ENCODE measurements at regions not wholly inside any gene's neighbourhood (a gene's known extent, or its start where the extent isn't known, plus 50 kb on each side); places are given as distances from the start of the nearest gene placed in this dataset.

DNA sequence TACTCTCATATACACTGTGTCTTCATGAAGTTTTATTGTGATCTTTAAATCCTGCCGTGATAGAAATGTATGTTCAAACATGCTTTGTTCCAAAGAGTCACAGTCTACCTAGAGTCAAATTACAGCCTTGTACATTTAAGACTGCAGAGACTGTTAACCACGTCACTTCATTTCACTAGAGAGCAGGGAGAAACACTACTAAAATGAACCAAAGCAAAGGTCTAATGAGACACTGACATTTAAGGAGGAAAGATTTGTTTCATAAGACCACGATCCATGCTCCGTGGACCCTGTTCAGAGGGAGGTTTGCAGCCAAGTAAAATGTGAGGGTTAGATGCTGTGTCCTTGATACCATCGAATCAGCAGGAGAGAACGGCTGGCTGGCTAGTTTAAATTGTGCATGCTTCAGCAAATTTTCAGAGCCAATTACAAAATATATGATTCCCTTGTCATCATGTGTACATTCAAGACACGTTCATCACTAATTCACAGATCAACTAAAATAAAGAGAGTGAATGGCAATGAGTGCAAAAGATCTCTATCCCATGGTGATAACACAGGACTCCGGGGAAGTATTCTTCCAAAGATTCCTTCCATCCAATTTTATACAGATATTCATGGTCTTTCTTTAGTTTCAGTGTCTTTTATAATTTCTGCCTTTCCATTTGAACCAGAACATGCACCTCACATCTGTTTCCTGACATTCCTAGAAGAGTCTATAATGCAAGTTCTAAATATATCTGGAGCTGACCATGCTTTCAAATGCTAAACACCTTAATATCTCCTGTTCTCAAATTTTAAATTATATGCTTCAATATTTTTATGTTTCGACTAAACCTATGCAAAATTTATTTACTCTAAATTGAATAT is 960.9 kb upstream of the FAT3 start:
- Histone ChIP-seq H3K36me3 (ENCODE audit: control insufficient read depth in 2 of 2, insufficient read depth in 2 of 2, low read length in 2 of 2) (no peaks in the 10 kb centered on the region), H3K27ac (ENCODE audit: low read length) (no peak overlapping the region), H3K9me3 (ENCODE audit: control insufficient read depth in 2 of 2, low read length in 2 of 2) (no peaks in the 10 kb centered on the region), H3K27me3 (ENCODE audit: control insufficient read depth in 1 of 2, insufficient read depth in 2 of 2, low read length in 2 of 2) (no peaks in the 10 kb centered on the region), H3K4me3 (ENCODE audit: low read length in 2 of 2) (no peak overlapping the region), H3K4me1 (ENCODE audit: control insufficient read depth, insufficient read depth, low read length) (no peaks in the 10 kb centered on the region), H3K9ac (ENCODE audit: low read length in 2 of 2) (no peak overlapping the region)

DNA sequence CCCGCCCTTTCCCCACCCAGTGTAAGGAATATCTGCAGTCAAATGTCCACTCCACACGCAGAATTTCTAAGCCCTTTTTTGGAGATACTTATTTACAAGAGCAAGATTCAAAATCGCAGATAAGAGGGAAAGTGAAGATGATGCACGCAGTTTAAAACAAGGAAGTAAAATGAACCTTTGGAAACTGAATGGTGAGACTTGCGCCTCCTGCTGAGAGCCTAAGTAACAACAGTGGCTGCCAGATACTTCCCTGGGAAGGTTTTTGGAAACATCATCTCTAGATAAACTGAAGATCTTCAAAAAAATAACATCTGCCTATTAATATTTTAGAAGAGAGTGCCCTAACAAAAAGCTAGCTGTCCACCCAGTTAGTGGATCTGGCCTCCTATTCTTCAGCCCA is 963.1 kb upstream of the FAT3 start:
- H3K27ac ChIP-seq (ENCODE audit: low read length) = no peak overlapping the region
- H3K9ac ChIP-seq (ENCODE audit: low read length in 2 of 2) = no peak overlapping the region
- H3K9me3 ChIP-seq (ENCODE audit: control insufficient read depth in 2 of 2, low read length in 2 of 2) = no peaks in the 10 kb centered on the region
- H3K4me3 ChIP-seq (ENCODE audit: low read length in 2 of 2) = no peak overlapping the region
- no peaks in the 10 kb centered on the region for H3K27me3 ChIP-seq (ENCODE audit: control insufficient read depth in 1 of 2, insufficient read depth in 2 of 2, low read length in 2 of 2)
- H3K4me1 ChIP-seq (ENCODE audit: control insufficient read depth, insufficient read depth, low read length) = no peaks in the 10 kb centered on the region
- H3K36me3 ChIP-seq (ENCODE audit: control insufficient read depth in 2 of 2, insufficient read depth in 2 of 2, low read length in 2 of 2) = no peaks in the 10 kb centered on the region

GRCh38 chr11:91258876-91259275 is 965.7 kb upstream of the FAT3 start:
- Histone ChIP-seq H3K4me1 (ENCODE audit: control insufficient read depth, insufficient read depth, low read length) (no peaks in the 10 kb centered on the region), H3K27me3 (ENCODE audit: control insufficient read depth in 1 of 2, insufficient read depth in 2 of 2, low read length in 2 of 2) (no peaks in the 10 kb centered on the region), H3K4me3 (ENCODE audit: low read length in 2 of 2) (no peak overlapping the region), H3K27ac (ENCODE audit: low read length) (no peak overlapping the region), H3K9ac (ENCODE audit: low read length in 2 of 2) (no peak overlapping the region), H3K9me3 (ENCODE audit: control insufficient read depth in 2 of 2, low read length in 2 of 2) (no peaks in the 10 kb centered on the region), H3K36me3 (ENCODE audit: control insufficient read depth in 2 of 2, insufficient read depth in 2 of 2, low read length in 2 of 2) (no peaks in the 10 kb centered on the region)

- H3K27ac ChIP-seq (ENCODE audit: low read length) = no peak overlapping the region
- no peak overlapping the region for H3K4me3 ChIP-seq (ENCODE audit: low read length in 2 of 2)
- H3K9me3 ChIP-seq (ENCODE audit: control insufficient read depth in 2 of 2, low read length in 2 of 2) = no peaks in the 10 kb centered on the region
- no peaks in the 10 kb centered on the region for H3K4me1 ChIP-seq (ENCODE audit: control insufficient read depth, insufficient read depth, low read length)
- H3K36me3 ChIP-seq (ENCODE audit: control insufficient read depth in 2 of 2, insufficient read depth in 2 of 2, low read length in 2 of 2) = no peaks in the 10 kb centered on the region
- H3K27me3 ChIP-seq (ENCODE audit: control insufficient read depth in 1 of 2, insufficient read depth in 2 of 2, low read length in 2 of 2) = no peaks in the 10 kb centered on the region
- no peak overlapping the region for H3K9ac ChIP-seq (ENCODE audit: low read length in 2 of 2)
These were observed 967.0 kb upstream of the FAT3 start for GRCh38 chr11:91257667-91258066.

DNA sequence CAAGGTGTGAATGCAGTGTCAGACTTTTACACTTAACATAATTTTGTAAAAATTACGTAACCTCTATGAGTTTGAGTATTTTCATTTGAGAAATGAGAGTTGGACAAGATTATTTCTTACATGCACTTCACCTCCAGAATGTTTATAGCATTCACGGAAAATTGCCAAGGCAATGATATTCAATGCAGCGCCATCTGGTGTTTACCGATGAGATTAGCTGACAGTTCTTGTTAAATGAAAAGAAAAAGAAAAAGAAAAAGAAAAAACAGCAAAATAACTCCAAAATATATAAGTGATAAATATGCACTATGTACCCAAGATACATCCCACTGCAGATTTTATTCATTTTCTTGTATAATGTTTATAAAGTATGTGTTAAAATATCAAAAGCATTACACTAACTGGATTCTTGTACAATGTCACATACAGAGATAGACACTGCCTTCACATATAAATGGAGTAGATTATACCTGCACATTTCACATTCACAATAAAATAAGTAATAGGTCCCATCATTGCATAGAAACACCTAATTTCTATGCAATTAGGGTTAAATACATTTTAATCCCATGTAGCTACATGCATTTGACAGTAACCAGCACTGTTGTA is 976.3 kb upstream of the FAT3 start:
- no peak overlapping the region for H3K9ac ChIP-seq (ENCODE audit: low read length in 2 of 2)
- no peak overlapping the region for H3K4me3 ChIP-seq (ENCODE audit: low read length in 2 of 2)
- H3K27me3 ChIP-seq (ENCODE audit: control insufficient read depth in 1 of 2, insufficient read depth in 2 of 2, low read length in 2 of 2) = no peaks in the 10 kb centered on the region
- no peak overlapping the region for H3K27ac ChIP-seq (ENCODE audit: low read length)
- H3K9me3 ChIP-seq (ENCODE audit: control insufficient read depth in 2 of 2, low read length in 2 of 2) = no peaks in the 10 kb centered on the region
- no peaks in the 10 kb centered on the region for H3K36me3 ChIP-seq (ENCODE audit: control insufficient read depth in 2 of 2, insufficient read depth in 2 of 2, low read length in 2 of 2)
- H3K4me1 ChIP-seq (ENCODE audit: control insufficient read depth, insufficient read depth, low read length) = no peaks in the 10 kb centered on the region

DNA sequence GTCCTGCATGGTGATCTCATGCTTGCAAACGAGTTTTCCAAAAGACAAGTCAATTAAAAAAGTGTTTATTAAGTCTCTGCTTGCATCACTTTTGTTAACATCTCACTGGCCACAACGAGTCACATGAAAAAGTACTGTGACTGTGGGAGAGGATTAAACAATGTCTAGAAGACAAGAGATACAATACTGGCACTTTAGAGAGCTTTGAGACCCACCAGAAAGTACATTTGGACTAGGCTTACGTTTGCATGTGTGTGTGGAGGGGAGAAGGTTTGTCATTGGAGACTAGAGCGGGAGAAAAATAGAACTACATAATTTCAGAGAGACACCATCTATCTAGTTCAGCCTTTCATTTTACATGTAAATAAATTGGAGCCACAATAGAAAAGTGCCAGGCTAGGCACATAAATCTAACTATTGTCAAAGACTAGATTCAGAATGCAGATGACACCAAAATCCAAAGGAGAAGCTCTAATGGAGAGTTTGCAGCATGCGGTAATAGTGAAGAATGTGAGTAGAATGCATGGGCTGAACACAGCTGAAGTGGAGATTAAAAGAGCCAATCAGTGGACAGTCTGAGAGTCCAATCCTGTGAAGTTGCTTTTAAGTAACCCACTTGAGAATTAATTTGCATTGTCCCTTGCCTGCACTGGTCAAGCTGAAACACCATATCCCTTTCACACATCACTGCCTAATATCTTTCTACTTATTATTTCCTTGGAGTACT is 977.4 kb upstream of the FAT3 start:
- Histone ChIP-seq H3K36me3 (ENCODE audit: control insufficient read depth in 2 of 2, insufficient read depth in 2 of 2, low read length in 2 of 2) (no peaks in the 10 kb centered on the region), H3K4me3 (ENCODE audit: low read length in 2 of 2) (no peak overlapping the region), H3K9ac (ENCODE audit: low read length in 2 of 2) (no peak overlapping the region), H3K9me3 (ENCODE audit: control insufficient read depth in 2 of 2, low read length in 2 of 2) (no peaks in the 10 kb centered on the region), H3K4me1 (ENCODE audit: control insufficient read depth, insufficient read depth, low read length) (no peaks in the 10 kb centered on the region), H3K27me3 (ENCODE audit: control insufficient read depth in 1 of 2, insufficient read depth in 2 of 2, low read length in 2 of 2) (no peaks in the 10 kb centered on the region), H3K27ac (ENCODE audit: low read length) (no peak overlapping the region)

- H3K4me1 ChIP-seq (ENCODE audit: control insufficient read depth, insufficient read depth, low read length) = no peaks in the 10 kb centered on the region
- no peaks in the 10 kb centered on the region for H3K9me3 ChIP-seq (ENCODE audit: control insufficient read depth in 2 of 2, low read length in 2 of 2)
- no peak overlapping the region for H3K4me3 ChIP-seq (ENCODE audit: low read length in 2 of 2)
- H3K9ac ChIP-seq (ENCODE audit: low read length in 2 of 2) = no peak overlapping the region
- H3K36me3 ChIP-seq (ENCODE audit: control insufficient read depth in 2 of 2, insufficient read depth in 2 of 2, low read length in 2 of 2) = no peaks in the 10 kb centered on the region
- no peak overlapping the region for H3K27ac ChIP-seq (ENCODE audit: low read length)
- H3K27me3 ChIP-seq (ENCODE audit: control insufficient read depth in 1 of 2, insufficient read depth in 2 of 2, low read length in 2 of 2) = no peaks in the 10 kb centered on the region
These were observed 979.7 kb upstream of the FAT3 start for GRCh38 chr11:91244912-91245311.

GRCh38 chr11:91243630-91244029 is 981.0 kb upstream of the FAT3 start:
- Histone ChIP-seq H3K36me3 (ENCODE audit: control insufficient read depth in 2 of 2, insufficient read depth in 2 of 2, low read length in 2 of 2) (no peaks in the 10 kb centered on the region), H3K9me3 (ENCODE audit: control insufficient read depth in 2 of 2, low read length in 2 of 2) (no peaks in the 10 kb centered on the region), H3K4me3 (ENCODE audit: low read length in 2 of 2) (no peak overlapping the region), H3K4me1 (ENCODE audit: control insufficient read depth, insufficient read depth, low read length) (no peaks in the 10 kb centered on the region), H3K9ac (ENCODE audit: low read length in 2 of 2) (no peak overlapping the region), H3K27ac (ENCODE audit: low read length) (no peak overlapping the region), H3K27me3 (ENCODE audit: control insufficient read depth in 1 of 2, insufficient read depth in 2 of 2, low read length in 2 of 2) (no peaks in the 10 kb centered on the region)

- Histone ChIP-seq H3K27ac (ENCODE audit: low read length) (no peak overlapping the region), H3K4me3 (ENCODE audit: low read length in 2 of 2) (no peak overlapping the region), H3K9me3 (ENCODE audit: control insufficient read depth in 2 of 2, low read length in 2 of 2) (no peaks in the 10 kb centered on the region), H3K36me3 (ENCODE audit: control insufficient read depth in 2 of 2, insufficient read depth in 2 of 2, low read length in 2 of 2) (no peaks in the 10 kb centered on the region), H3K27me3 (ENCODE audit: control insufficient read depth in 1 of 2, insufficient read depth in 2 of 2, low read length in 2 of 2) (no peaks in the 10 kb centered on the region), H3K9ac (ENCODE audit: low read length in 2 of 2) (no peak overlapping the region), H3K4me1 (ENCODE audit: control insufficient read depth, insufficient read depth, low read length) (no peaks in the 10 kb centered on the region)
These were observed 981.6 kb upstream of the FAT3 start for GRCh38 chr11:91243051-91243450.

DNA sequence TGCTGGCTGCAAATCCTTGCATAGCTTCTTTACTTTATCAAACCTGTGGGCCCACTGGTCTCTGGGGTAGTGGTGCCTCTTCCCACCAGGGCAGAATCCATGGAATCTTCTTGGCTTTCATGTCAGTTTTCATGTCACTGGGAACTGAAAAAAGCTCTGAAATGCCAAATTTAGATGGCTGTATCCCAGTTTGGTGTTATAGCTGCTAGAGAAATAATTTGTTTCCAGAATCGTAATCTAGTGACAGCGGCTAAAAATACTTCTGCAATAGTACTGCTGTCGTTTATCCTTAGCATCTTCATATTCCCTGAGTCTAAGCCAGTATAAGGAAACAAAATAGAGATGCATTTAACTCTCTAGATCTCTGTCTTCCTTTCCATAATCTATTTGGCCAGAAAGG is 983.4 kb upstream of the FAT3 start:
- Histone ChIP-seq H3K9ac (ENCODE audit: low read length in 2 of 2) (no peak overlapping the region), H3K9me3 (ENCODE audit: control insufficient read depth in 2 of 2, low read length in 2 of 2) (no peaks in the 10 kb centered on the region), H3K4me3 (ENCODE audit: low read length in 2 of 2) (no peak overlapping the region), H3K27ac (ENCODE audit: low read length) (no peak overlapping the region), H3K4me1 (ENCODE audit: control insufficient read depth, insufficient read depth, low read length) (no peaks in the 10 kb centered on the region), H3K27me3 (ENCODE audit: control insufficient read depth in 1 of 2, insufficient read depth in 2 of 2, low read length in 2 of 2) (no peaks in the 10 kb centered on the region), H3K36me3 (ENCODE audit: control insufficient read depth in 2 of 2, insufficient read depth in 2 of 2, low read length in 2 of 2) (no peaks in the 10 kb centered on the region)

- H3K4me3 ChIP-seq (ENCODE audit: low read length in 2 of 2) = no peak overlapping the region
- H3K9me3 ChIP-seq (ENCODE audit: control insufficient read depth in 2 of 2, low read length in 2 of 2) = no peaks in the 10 kb centered on the region
- no peaks in the 10 kb centered on the region for H3K27me3 ChIP-seq (ENCODE audit: control insufficient read depth in 1 of 2, insufficient read depth in 2 of 2, low read length in 2 of 2)
- no peak overlapping the region for H3K27ac ChIP-seq (ENCODE audit: low read length)
- H3K9ac ChIP-seq (ENCODE audit: low read length in 2 of 2) = no peak overlapping the region
- H3K36me3 ChIP-seq (ENCODE audit: control insufficient read depth in 2 of 2, insufficient read depth in 2 of 2, low read length in 2 of 2) = no peaks in the 10 kb centered on the region
- H3K4me1 ChIP-seq (ENCODE audit: control insufficient read depth, insufficient read depth, low read length) = no peaks in the 10 kb centered on the region
These were observed 985.3 kb upstream of the FAT3 start for GRCh38 chr11:91239359-91239758.

Measured in stomach smooth muscle (tissue), 2 donors.